Mucosa of rectum (tissue), 2 donors: ENCODE measurements at regions not wholly inside any gene's neighbourhood (a gene's known extent, or its start where the extent isn't known, plus 50 kb on each side); places are given as distances from the start of the nearest gene placed in this dataset.

Source experiments
- H3K27ac ChIP-seq, 2 donors: one replicate each; pipeline ENCODE4 v1.7.0; 2013; ENCODE audit warnings: inconsistent platforms in 2 of 2, low read depth in 2 of 2, low read length in 2 of 2
- H3K27me3 ChIP-seq, 2 donors: one replicate each; pipeline ENCODE4 v1.7.0; 2013; ENCODE audit warnings: low read length in 2 of 2; ENCODE audit not compliant: control insufficient read depth in 2 of 2, insufficient read depth in 2 of 2
- H3K36me3 ChIP-seq, 2 donors: one replicate each; pipeline ENCODE4 v1.7.0; 2013; ENCODE audit warnings: low read length in 2 of 2; ENCODE audit not compliant: control insufficient read depth in 2 of 2, insufficient read depth in 2 of 2
- H3K4me1 ChIP-seq, 2 donors: one replicate each; pipeline ENCODE4 v1.7.0; 2013; ENCODE audit warnings: low read length in 2 of 2, mild to moderate bottlenecking in 1 of 2; ENCODE audit not compliant: control insufficient read depth in 2 of 2, insufficient read depth in 2 of 2
- H3K4me3 ChIP-seq, 2 donors: one replicate each; pipeline ENCODE4 v1.7.0; 2013; ENCODE audit warnings: low read length in 2 of 2
- H3K9ac ChIP-seq, 2 donors: one replicate each; pipeline ENCODE4 v1.7.0; 2013; ENCODE audit warnings: low read length in 2 of 2, low read depth in 1 of 2, mild to moderate bottlenecking in 1 of 2
- H3K9me3 ChIP-seq, 2 donors: one replicate each; pipeline ENCODE4 v1.7.0; 2013; ENCODE audit warnings: low read length in 2 of 2; ENCODE audit not compliant: control insufficient read depth in 2 of 2
- donor health status: healthy.
- donor health status: Normal muscosa, but diverticular disease.

DNA sequence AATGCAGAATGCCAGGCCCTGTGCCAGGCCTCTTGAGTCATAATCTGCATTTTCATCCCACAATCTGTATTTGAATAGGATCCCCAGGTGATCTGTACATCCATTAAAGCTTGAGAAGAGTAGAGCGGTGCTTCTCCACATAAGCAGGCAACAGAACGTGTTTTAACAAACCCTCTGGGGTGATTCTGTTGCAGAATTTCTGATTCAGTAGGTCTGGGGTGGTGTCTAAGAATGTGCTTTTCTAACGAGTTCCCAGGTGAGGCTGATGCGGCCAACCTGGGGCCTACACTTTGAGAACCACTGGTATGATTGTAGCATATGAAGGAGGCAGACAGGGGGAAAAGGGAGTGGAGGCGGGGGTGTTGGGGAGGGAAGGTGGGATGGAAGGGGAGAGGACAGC is 78.4 kb upstream of the POU3F1 start:
- peaks cover 2 to 3% of the 10 kb centered on the region in 2 donors for H3K27me3 ChIP-seq
- no peaks in the 10 kb centered on the region for H3K36me3 ChIP-seq
- H3K4me1 ChIP-seq = no peaks in the 10 kb centered on the region
- H3K27ac ChIP-seq = no peak overlapping the region
- no peak overlapping the region for H3K9ac ChIP-seq
- no peak overlapping the region for H3K4me3 ChIP-seq
- no peaks in the 10 kb centered on the region for H3K9me3 ChIP-seq

DNA sequence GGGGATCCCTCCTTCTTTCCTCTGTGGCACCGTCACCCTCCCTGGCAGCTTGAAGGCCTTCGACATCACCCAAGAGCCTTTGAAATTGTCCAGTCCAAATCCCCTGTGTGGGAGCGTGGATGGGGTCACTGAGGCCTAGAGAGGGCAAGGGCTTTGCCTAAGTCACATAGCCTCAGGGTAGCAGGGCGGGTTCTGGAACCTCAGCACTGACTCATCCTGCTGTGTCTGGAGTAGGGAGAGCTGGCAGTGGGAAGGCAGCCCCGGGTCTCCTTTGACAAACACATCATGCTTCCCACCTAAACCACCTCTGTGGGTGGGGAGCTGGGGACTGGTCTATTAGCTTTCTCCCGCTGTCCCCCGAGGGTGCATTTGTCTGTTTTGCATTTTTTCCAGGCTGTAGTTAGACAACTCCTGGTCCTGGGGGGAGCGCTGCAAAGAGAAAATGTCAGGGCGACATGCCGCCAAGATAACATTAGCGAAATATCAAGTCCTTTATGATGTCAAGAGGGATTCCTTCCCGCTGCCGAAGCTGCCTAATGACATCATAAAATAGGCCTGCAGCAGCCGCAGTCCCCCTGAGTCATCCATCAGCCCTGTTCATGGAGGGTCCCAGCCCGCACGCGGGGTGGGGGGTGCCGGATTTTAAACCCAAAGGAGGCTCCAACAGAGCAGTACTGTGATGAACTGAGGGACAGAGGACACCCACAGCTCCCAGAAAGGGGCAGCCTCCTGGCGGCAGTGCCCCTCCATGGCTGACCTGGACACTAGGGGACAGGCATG is 77.0 kb upstream of the POU3F1 start:
- Histone ChIP-seq H3K27ac (no peak overlapping the region), H3K9me3 (no peaks in the 10 kb centered on the region), H3K36me3 (no peaks in the 10 kb centered on the region), H3K27me3 (peaks cover 0 to 2% of the 10 kb centered on the region in 2 donors), H3K9ac (no peak overlapping the region), H3K4me3 (no peak overlapping the region), H3K4me1 (no peaks in the 10 kb centered on the region)

DNA sequence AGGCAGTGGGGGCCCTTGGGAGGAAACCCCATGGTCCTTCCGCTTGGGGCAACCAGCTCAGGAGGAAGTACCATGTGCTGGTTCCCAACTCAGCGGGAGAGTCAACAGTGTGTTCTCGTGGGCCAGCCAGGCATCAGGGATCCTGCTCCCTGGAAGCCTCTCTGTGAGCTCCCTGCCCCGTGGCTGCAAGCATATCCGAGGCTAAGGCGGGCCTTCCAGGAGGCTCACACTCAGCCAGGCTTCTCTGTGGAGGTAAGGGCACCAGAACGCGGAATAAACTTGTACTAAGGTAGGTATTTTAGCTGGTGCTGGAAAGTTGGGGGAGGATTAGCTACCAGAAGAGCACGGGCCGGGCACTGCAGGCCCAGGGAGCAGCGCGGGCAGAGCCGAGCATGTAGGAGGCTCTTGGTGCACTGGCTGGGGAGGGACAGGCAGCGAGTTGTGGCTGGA is 74.7 kb upstream of the POU3F1 start:
- H3K27me3 ChIP-seq = peaks cover 0 to 2% of the 10 kb centered on the region in 2 donors
- no peak overlapping the region for H3K9ac ChIP-seq
- H3K27ac ChIP-seq = no peak overlapping the region
- no peaks in the 10 kb centered on the region for H3K4me1 ChIP-seq
- no peak overlapping the region for H3K4me3 ChIP-seq
- H3K9me3 ChIP-seq = no peaks in the 10 kb centered on the region
- no peaks in the 10 kb centered on the region for H3K36me3 ChIP-seq

DNA sequence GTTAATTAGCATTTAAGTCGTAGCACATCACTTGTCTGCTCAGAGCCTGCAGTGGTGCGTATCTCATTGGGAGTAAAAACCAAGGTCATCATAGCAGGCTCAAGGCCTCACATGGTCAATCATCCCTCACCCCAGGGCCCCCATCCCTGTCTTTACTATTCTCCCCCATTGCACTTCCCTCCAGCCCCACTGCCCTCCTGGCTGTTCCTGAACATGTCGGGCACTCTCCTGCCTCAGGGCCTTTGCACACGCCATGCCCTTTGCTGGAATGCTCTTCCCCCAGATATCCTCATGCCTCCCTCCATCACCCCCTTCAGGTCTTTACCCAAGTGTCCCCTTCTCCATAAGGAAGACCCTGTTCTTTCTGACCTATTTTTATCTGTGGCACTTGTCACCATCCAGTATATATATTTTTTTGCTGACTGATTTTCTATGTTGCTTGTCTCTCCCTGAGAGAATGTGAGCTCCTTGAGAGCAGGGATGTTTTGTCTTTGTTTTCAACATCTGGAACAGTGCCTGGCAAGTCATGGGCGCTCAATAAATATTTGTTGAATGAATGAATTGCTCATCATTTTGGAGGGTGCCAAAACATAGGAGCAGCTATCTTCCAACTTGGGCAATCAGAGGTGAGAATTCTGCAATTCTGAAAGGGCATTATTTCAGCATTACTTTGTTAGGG is 74.1 kb upstream of the POU3F1 start:
- Histone ChIP-seq H3K4me1 (no peaks in the 10 kb centered on the region), H3K4me3 (no peak overlapping the region), H3K27me3 (peaks cover 0 to 2% of the 10 kb centered on the region in 2 donors), H3K27ac (no peak overlapping the region), H3K36me3 (no peaks in the 10 kb centered on the region), H3K9ac (no peak overlapping the region), H3K9me3 (no peaks in the 10 kb centered on the region)

DNA sequence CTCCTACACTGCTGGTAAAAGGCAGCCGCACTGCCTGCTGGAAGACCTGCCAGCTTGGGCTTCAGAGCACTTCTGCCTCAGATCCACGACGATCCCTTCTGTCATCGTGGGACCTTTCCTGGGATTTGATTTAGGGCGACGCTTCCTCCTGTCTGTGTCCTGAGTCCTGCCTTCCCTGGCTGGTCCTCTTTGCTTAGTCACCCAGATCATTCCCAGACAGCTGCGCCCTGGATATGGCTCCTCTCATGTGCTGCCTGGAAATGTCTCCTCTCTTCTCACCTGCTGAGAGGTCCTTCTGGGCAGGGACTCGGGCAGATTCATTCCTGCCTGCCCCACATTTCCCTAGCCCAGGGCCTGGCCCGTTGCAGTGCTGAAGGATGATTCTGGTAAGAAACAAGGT is 72.4 kb upstream of the POU3F1 start:
- Histone ChIP-seq H3K4me1 (no peaks in the 10 kb centered on the region), H3K27ac (no peak overlapping the region), H3K27me3 (peaks cover 0 to 2% of the 10 kb centered on the region in 2 donors), H3K9ac (no peak overlapping the region), H3K36me3 (no peaks in the 10 kb centered on the region), H3K4me3 (no peak overlapping the region), H3K9me3 (no peaks in the 10 kb centered on the region)

DNA sequence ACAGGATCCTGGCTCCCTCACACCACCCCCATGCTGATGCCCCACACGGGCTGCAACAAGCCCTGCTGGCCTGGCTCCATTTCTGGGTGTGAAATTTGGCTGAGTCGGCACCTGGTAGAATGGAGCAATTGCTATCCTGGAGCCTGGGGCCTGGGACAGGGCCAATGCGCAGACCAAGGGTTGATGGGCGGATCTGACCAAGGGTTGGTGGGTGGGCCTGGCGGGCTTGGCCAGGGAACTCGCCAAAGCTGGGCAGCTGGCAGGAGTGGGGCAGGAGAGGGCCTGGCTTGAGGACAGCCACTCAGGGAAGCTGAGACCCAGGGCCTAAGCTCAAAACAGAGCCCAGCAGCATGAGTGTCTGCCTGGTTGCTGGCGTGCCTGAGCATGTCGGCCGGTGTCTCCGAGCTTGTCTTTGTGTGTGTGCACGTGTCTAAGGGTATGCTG is 70.9 kb upstream of the POU3F1 start:
- Histone ChIP-seq H3K36me3 (no peaks in the 10 kb centered on the region), H3K4me3 (no peak overlapping the region), H3K9ac (no peak overlapping the region), H3K9me3 (no peaks in the 10 kb centered on the region), H3K4me1 (no peaks in the 10 kb centered on the region), H3K27ac (no peak overlapping the region), H3K27me3 (peaks cover 0 to 2% of the 10 kb centered on the region in 2 donors)

DNA sequence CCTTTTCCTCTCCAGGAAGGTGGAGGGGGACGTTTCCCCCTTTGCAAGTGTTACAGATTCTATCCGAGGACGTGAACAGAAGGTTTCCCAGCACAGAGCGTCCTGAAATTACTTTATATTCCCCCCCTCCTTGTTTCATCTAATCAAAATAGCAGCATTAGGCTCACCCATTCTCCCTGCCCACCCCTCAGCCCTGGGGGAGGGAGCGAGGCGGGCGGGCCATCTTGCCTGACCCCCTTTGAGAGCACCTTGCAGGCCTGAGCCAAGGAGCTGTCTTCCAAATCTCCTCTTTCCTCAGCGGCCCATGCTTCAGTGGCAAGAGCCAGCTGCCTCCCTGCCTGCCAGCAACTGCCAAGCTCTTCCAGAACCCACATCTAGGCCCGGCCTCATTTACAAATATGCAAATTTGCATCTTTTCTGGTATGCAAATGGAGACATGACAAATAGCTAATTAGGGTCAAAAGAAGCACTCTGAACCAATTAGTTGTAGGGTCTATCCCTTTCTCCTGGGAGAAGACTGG is 69.1 kb upstream of the POU3F1 start:
- Histone ChIP-seq H3K4me3 (no peak overlapping the region), H3K9me3 (no peaks in the 10 kb centered on the region), H3K27ac (no peak overlapping the region), H3K4me1 (no peaks in the 10 kb centered on the region), H3K9ac (no peak overlapping the region), H3K36me3 (no peaks in the 10 kb centered on the region), H3K27me3 (peaks cover 0 to 2% of the 10 kb centered on the region in 2 donors)

DNA sequence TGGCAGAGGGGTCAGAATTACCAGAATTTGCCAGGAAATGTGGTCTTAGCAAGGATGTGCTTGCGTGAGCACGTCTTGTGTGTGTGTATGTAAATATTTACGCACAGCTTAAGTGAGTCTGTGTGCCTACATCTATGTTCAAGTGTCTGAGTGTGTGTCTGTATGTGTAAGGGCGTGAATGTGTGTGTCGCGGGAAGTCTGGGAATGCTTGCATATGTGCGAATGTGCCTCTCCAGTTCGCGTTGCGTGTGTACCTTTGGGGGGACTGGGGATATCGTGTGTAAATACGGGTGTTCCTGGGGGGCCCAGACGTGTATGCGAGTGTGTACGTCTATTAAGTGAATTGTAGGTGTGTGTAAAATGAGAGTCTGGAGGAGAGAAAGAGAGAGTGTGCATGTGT is 68.6 kb upstream of the POU3F1 start:
- Histone ChIP-seq H3K4me1 (no peaks in the 10 kb centered on the region), H3K9me3 (no peaks in the 10 kb centered on the region), H3K27ac (no peak overlapping the region), H3K27me3 (no peaks in the 10 kb centered on the region), H3K4me3 (no peak overlapping the region), H3K9ac (no peak overlapping the region), H3K36me3 (no peaks in the 10 kb centered on the region)

DNA sequence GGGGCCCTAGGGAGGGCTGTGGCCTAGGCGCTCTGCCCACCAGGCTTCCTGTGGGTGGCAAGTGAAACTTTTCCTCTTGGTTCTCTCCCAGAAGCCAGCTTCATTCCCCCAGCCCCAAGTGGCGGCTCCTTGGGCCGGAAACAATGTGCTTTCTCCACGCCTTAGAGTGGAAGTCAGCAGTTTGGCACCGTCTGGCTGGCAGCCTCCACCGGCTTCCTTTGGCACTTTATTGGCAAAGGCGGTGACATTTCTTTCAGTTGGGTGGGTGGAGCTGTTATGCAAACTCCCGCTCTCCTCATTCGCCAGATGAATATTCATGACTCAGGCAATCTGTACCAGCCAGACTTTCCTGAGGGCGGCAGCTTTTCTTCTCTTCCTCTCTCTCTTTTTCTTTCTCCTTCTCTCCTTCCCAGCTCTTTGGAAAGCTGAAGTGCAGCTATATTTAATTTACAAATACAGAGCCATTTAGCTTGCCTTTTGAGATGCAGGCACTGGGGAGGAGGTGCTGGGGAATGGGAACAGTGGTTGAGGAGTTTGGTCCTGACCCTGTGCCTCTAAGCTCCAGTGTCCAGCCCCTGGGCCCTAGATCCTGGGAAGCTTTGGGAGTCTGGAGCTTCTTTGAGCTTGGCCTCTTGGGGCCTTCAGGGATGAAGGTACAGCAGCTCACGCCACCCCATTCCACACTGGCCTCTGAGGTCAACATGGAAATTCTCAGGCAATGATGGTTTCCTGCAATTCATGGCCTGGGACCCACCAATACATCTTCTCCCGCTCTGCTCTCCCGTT is 67.8 kb upstream of the POU3F1 start:
- Histone ChIP-seq H3K27me3 (no peaks in the 10 kb centered on the region), H3K36me3 (no peaks in the 10 kb centered on the region), H3K27ac (no peak overlapping the region), H3K9me3 (no peaks in the 10 kb centered on the region), H3K9ac (no peak overlapping the region), H3K4me1 (no peaks in the 10 kb centered on the region), H3K4me3 (no peak overlapping the region)
